ENCODE measurements at regions not wholly inside any gene's neighbourhood (a gene's known extent, or its start where the extent isn't known, plus 50 kb on each side); places are given as distances from the start of the nearest gene placed in this dataset.
"Not testable (repeated sequence)": the region's sequence is repeated elsewhere in the genome, so short reads cannot be mapped to it uniquely, and the experiment has no call there.

DNA sequence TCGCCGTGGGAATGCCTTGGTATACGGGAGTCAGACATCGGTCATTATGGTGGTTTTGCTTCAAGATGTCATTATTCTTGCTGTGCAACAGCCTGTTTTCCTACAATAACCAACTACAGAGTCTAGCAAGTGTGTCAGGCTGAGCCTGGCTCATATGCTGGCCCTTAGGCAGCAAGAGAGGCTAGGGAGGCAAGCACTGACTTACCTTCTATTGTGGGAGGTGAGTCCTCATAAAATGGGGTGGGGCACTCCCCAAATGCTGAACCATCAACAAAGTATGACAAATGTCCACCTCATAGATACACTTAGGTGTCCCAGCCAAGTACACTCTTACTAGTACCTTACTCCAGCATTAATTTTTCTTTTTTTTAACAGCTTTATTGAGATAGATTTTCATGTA is 77.0 kb upstream of the ATL2 start:
- no peaks in the 10 kb centered on the region for H3K9me1 ChIP-seq (replicated peaks; ENCODE audit: control insufficient read depth, extremely low read depth, insufficient read depth, low read length)
- TF ChIP-seq GATA2 (IDR thresholded peaks at IDR 0.05; ENCODE audit: insufficient read depth, insufficient read length, low read depth, low read length): no peak
- TF ChIP-seq FOS (IDR thresholded peaks at IDR 0.05; ENCODE audit: borderline replicate concordance, insufficient read depth, low read length): no peak
- TF ChIP-seq, protein P1, sequence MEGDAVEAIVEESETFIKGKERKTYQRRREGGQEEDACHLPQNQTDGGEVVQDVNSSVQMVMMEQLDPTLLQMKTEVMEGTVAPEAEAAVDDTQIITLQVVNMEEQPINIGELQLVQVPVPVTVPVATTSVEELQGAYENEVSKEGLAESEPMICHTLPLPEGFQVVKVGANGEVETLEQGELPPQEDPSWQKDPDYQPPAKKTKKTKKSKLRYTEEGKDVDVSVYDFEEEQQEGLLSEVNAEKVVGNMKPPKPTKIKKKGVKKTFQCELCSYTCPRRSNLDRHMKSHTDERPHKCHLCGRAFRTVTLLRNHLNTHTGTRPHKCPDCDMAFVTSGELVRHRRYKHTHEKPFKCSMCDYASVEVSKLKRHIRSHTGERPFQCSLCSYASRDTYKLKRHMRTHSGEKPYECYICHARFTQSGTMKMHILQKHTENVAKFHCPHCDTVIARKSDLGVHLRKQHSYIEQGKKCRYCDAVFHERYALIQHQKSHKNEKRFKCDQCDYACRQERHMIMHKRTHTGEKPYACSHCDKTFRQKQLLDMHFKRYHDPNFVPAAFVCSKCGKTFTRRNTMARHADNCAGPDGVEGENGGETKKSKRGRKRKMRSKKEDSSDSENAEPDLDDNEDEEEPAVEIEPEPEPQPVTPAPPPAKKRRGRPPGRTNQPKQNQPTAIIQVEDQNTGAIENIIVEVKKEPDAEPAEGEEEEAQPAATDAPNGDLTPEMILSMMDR (IDR thresholded peaks at IDR 0.05; ENCODE audit: extremely low read depth in 1 of 2, insufficient read depth in 1 of 2, low read depth in 1 of 2, low read length in 2 of 2): no peak
- TF ChIP-seq, protein P2, sequence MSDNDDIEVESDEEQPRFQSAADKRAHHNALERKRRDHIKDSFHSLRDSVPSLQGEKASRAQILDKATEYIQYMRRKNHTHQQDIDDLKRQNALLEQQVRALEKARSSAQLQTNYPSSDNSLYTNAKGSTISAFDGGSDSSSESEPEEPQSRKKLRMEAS (IDR thresholded peaks at IDR 0.05; ENCODE audit: insufficient read depth, insufficient read length): no peak
- no peak for TF ChIP-seq JUN (IDR thresholded peaks at IDR 0.05; ENCODE audit: borderline replicate concordance, insufficient read depth, insufficient read length, low read depth)
- TF ChIP-seq MYC (IDR thresholded peaks at IDR 0.05; ENCODE audit: low read depth, low read length): no peak
- no peak for TF ChIP-seq POLR2AphosphoS5 (IDR thresholded peaks at IDR 0.05; ENCODE audit: insufficient read depth, low read depth, low read length)
- no peak for TF ChIP-seq EZH2 (IDR thresholded peaks at IDR 0.05; ENCODE audit: borderline replicate concordance, low read depth, low read length, severe bottlenecking)
- no peak for TF ChIP-seq POLR2A (IDR thresholded peaks at IDR 0.05; ENCODE audit: low read depth, low read length)
- no TSS peak for BruUV-seq (replicated peaks)
- CTCF ChIA-PET: no interaction called here
- H3K4me1 ChIP-seq (ENCODE audit: control insufficient read depth, extremely low read depth, insufficient read depth, low read length): no peaks in the 10 kb centered on the region
- POLR2A ChIA-PET: no interaction called here
- no peak for DNase-seq (ENCODE audit: low read depth, low spot score)
- no peak overlapping the region for H3K27ac ChIP-seq (ENCODE audit: insufficient read depth, low read depth, low read length)
- intact Hi-C loops (cut with micrococcal nuclease) (no loop called here), dilution Hi-C loops (cut with MboI; ENCODE audit: extremely low pct_ligation_motif_present, low sequenced_read_pairs) (no loop called here)
- H2AFZ ChIP-seq (ENCODE audit: low read depth, low read length): no peak overlapping the region
- peaks cover 0 to 2% of the 10 kb centered on the region in 2 experiments for H3K27me3 ChIP-seq (ENCODE audit: control insufficient read depth in 2 of 2, insufficient read depth in 2 of 2, low read length in 2 of 2)
- H4K20me1 ChIP-seq (replicated peaks; ENCODE audit: control insufficient read depth, extremely low read depth, insufficient read depth, low read length): no peaks in the 10 kb centered on the region
- H3K4me3 ChIP-seq (replicated peaks in 1 of 3; ENCODE audit: insufficient read depth in 1 of 3, low read depth in 1 of 3, low read length in 3 of 3): no peak overlapping the region
- FAIRE-seq: no peak
- H3K9ac ChIP-seq (replicated peaks; ENCODE audit: extremely low read depth, insufficient read depth, low read length): no peak overlapping the region
- H3K36me3 ChIP-seq (ENCODE audit: control insufficient read depth in 2 of 2, extremely low read depth in 1 of 2, insufficient read depth in 2 of 2, low read length in 2 of 2): no peaks in the 10 kb centered on the region
- H3K4me2 ChIP-seq (ENCODE audit: insufficient read depth, low read length): no peak overlapping the region
- H3K79me2 ChIP-seq (ENCODE audit: control insufficient read depth, insufficient read depth, low read length): no peaks in the 10 kb centered on the region
- no peaks in the 10 kb centered on the region for H3K9me3 ChIP-seq (replicated peaks; ENCODE audit: control insufficient read depth, insufficient read depth, low read length)

DNA sequence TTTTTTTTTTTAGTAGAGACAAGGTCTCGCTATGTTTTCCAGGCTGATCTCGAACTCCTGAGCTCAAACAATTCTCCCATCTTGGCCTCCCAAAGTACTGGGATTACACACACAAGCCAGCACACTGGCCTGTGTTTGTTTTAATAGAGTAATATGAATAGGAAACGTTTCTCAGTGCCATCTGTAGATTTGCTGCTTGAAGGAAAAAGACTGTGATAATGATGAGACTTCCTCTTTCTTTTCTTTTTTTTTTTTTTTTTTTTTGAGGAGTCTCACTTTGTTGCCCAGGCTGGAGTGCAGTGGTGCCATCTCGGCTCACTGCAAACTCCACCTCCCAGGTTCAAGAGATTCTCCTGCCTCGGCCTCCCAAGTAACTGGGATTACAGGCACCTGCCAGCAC is 74.7 kb upstream of the ATL2 start:
- H3K4me3 ChIP-seq (replicated peaks in 1 of 3; ENCODE audit: insufficient read depth in 1 of 3, low read depth in 1 of 3, low read length in 3 of 3); H3K9me1 ChIP-seq (replicated peaks; ENCODE audit: control insufficient read depth, extremely low read depth, insufficient read depth, low read length); H3K36me3 ChIP-seq (ENCODE audit: control insufficient read depth in 2 of 2, extremely low read depth in 1 of 2, insufficient read depth in 2 of 2, low read length in 2 of 2); FAIRE-seq; H3K4me2 ChIP-seq (ENCODE audit: insufficient read depth, low read length); POLR2A ChIA-PET; intact Hi-C loops (cut with micrococcal nuclease); H3K9me3 ChIP-seq (replicated peaks; ENCODE audit: control insufficient read depth, insufficient read depth, low read length); H3K9ac ChIP-seq (replicated peaks; ENCODE audit: extremely low read depth, insufficient read depth, low read length); H4K20me1 ChIP-seq (replicated peaks; ENCODE audit: control insufficient read depth, extremely low read depth, insufficient read depth, low read length); H3K79me2 ChIP-seq (ENCODE audit: control insufficient read depth, insufficient read depth, low read length); dilution Hi-C loops (cut with MboI; ENCODE audit: extremely low pct_ligation_motif_present, low sequenced_read_pairs); H3K27me3 ChIP-seq (ENCODE audit: control insufficient read depth in 2 of 2, insufficient read depth in 2 of 2, low read length in 2 of 2); H3K27ac ChIP-seq (ENCODE audit: insufficient read depth, low read depth, low read length); DNase-seq (ENCODE audit: low read depth, low spot score); BruUV-seq (replicated peaks); H3K4me1 ChIP-seq (ENCODE audit: control insufficient read depth, extremely low read depth, insufficient read depth, low read length); H2AFZ ChIP-seq (ENCODE audit: low read depth, low read length): not testable (repeated sequence)
- CTCF ChIA-PET: interaction anchor here (1.3 kb wide), 1 partner anchor 22 kb away, joined by 3 read pairs; no protein-coding TSS in a partner anchor
